ENCODE measurements at regions not wholly inside any gene's neighbourhood (a gene's known extent, or its start where the extent isn't known, plus 50 kb on each side); places are given as distances from the start of the nearest gene placed in this dataset.

DNA sequence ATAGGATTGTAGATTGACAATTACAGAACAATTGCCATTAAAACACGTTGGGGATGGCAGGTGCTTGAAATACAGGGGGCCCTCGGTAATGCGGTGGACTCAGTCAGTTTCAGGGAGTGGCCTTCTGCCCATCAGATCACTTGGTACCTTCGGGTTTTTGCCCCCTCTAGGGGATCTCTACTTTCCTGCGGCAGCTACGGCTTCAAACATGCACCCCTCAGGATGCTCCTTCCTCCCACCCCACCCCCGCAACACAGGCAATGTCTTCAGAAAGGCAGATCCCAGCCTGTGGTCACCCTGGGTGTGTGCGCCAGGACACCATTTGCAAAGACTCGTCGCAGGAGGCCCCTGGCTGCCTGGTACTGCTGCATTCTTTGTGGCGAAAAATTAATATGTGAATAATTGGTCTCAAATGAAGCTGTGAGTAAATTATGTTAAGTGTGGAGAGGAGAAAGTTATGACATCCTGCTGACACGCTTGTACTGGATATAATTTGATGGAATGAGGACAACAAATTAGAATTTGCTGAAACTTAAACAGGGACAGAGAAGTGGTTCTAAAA is 431.0 kb upstream of the MKI67 start:
- TF ChIP-seq POLR2AphosphoS5 (IDR thresholded peaks at IDR 0.05; ENCODE audit: insufficient read depth, low read depth, low read length), result no peak
- TF ChIP-seq, protein P1, sequence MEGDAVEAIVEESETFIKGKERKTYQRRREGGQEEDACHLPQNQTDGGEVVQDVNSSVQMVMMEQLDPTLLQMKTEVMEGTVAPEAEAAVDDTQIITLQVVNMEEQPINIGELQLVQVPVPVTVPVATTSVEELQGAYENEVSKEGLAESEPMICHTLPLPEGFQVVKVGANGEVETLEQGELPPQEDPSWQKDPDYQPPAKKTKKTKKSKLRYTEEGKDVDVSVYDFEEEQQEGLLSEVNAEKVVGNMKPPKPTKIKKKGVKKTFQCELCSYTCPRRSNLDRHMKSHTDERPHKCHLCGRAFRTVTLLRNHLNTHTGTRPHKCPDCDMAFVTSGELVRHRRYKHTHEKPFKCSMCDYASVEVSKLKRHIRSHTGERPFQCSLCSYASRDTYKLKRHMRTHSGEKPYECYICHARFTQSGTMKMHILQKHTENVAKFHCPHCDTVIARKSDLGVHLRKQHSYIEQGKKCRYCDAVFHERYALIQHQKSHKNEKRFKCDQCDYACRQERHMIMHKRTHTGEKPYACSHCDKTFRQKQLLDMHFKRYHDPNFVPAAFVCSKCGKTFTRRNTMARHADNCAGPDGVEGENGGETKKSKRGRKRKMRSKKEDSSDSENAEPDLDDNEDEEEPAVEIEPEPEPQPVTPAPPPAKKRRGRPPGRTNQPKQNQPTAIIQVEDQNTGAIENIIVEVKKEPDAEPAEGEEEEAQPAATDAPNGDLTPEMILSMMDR (IDR thresholded peaks at IDR 0.05; ENCODE audit: extremely low read depth in 1 of 2, insufficient read depth in 1 of 2, low read depth in 1 of 2, low read length in 2 of 2), result no peak
- TF ChIP-seq, protein P2, sequence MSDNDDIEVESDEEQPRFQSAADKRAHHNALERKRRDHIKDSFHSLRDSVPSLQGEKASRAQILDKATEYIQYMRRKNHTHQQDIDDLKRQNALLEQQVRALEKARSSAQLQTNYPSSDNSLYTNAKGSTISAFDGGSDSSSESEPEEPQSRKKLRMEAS (IDR thresholded peaks at IDR 0.05; ENCODE audit: insufficient read depth, insufficient read length), result no peak
- TF ChIP-seq JUN (IDR thresholded peaks at IDR 0.05; ENCODE audit: borderline replicate concordance, insufficient read depth, insufficient read length, low read depth), result no peak
- no peak for TF ChIP-seq MYC (IDR thresholded peaks at IDR 0.05; ENCODE audit: low read depth, low read length)
- TF ChIP-seq FOS (IDR thresholded peaks at IDR 0.05; ENCODE audit: borderline replicate concordance, insufficient read depth, low read length), result no peak
- no peak for TF ChIP-seq EZH2 (IDR thresholded peaks at IDR 0.05; ENCODE audit: borderline replicate concordance, low read depth, low read length, severe bottlenecking)
- no peak for TF ChIP-seq POLR2A (IDR thresholded peaks at IDR 0.05; ENCODE audit: low read depth, low read length)
- TF ChIP-seq GATA2 (IDR thresholded peaks at IDR 0.05; ENCODE audit: insufficient read depth, insufficient read length, low read depth, low read length), result no peak
- H3K4me2 ChIP-seq (ENCODE audit: insufficient read depth, low read length), result no peak overlapping the region
- dilution Hi-C loops (cut with MboI; ENCODE audit: extremely low pct_ligation_motif_present, low sequenced_read_pairs), result no loop called here
- H3K9me3 ChIP-seq (replicated peaks; ENCODE audit: control insufficient read depth, insufficient read depth, low read length), result peaks cover 2% of the 10 kb centered on the region
- no peak overlapping the region for H3K27ac ChIP-seq (ENCODE audit: insufficient read depth, low read depth, low read length)
- CTCF ChIA-PET, result no interaction called here
- H2AFZ ChIP-seq (ENCODE audit: low read depth, low read length), result no peak overlapping the region
- no peak for FAIRE-seq
- no peak overlapping the region for H3K9ac ChIP-seq (replicated peaks; ENCODE audit: extremely low read depth, insufficient read depth, low read length)
- no TSS peak for BruUV-seq (replicated peaks)
- no peaks in the 10 kb centered on the region for H4K20me1 ChIP-seq (replicated peaks; ENCODE audit: control insufficient read depth, extremely low read depth, insufficient read depth, low read length)
- intact Hi-C loops (cut with micrococcal nuclease), result no loop called here
- H3K9me1 ChIP-seq (replicated peaks; ENCODE audit: control insufficient read depth, extremely low read depth, insufficient read depth, low read length), result no peaks in the 10 kb centered on the region
- no peaks in the 10 kb centered on the region for H3K79me2 ChIP-seq (ENCODE audit: control insufficient read depth, insufficient read depth, low read length)
- H3K27me3 ChIP-seq (ENCODE audit: control insufficient read depth in 2 of 2, insufficient read depth in 2 of 2, low read length in 2 of 2), result no peaks in the 10 kb centered on the region
- POLR2A ChIA-PET, result no interaction called here
- no peaks in the 10 kb centered on the region for H3K36me3 ChIP-seq (ENCODE audit: control insufficient read depth in 2 of 2, extremely low read depth in 1 of 2, insufficient read depth in 2 of 2, low read length in 2 of 2)
- no peak overlapping the region for H3K4me3 ChIP-seq (replicated peaks in 1 of 3; ENCODE audit: insufficient read depth in 1 of 3, low read depth in 1 of 3, low read length in 3 of 3)
- no peak for DNase-seq (ENCODE audit: low read depth, low spot score)
- no peaks in the 10 kb centered on the region for H3K4me1 ChIP-seq (ENCODE audit: control insufficient read depth, extremely low read depth, insufficient read depth, low read length)
